GM18520 (cell line): ENCODE measurements at regions not wholly inside any gene's neighbourhood (a gene's known extent, or its start where the extent isn't known, plus 50 kb on each side); places are given as distances from the start of the nearest gene placed in this dataset.

Source experiments
- ATAC-seq: cut with Tn5 transposase; IDR thresholded peaks from one replicate; pipeline ENCODE4 v1.9.1; 2021; ENCODE audit not compliant: unreplicated experiment

DNA sequence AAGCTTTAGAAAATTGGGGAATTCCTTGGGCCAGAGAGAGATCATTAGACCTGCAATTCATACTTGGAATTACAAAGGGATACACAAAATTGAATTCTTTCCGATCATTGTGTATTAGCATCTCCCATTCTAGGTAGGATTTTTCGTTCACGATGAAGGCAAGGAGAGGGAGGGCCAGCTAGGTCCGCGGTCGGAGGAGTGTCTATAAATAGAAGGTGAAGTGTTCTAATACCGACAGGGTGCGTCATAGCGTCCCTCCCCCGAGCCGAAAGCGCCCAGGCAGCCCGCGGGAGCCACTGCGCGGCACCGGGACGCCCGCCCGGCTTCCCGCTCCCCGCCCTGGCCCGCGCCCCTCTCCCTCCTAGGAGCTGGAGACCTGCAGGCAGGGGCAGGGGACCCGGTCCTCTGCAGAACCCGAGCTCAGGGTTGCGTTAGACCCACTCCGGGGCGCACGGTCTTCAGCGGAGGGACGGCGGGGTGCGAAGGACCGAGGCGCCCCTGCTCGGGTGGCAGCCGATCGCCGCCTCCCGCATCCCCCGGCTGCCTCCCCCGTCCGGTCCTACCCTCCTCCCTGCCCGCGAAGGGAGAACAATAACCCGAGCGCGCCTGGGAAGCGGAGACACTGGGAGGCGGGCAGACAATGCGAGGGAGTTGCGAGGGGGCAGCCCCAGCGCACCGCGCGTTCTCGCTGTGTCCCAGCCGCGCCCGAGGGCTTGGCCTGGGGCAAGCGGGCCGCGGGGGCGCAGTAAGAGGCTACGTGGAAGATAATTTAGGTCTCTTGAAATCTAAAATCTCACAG lies 114.2 kb upstream of the SERTAD2 start:
- peak; percentile 82 for ATAC-seq

DNA sequence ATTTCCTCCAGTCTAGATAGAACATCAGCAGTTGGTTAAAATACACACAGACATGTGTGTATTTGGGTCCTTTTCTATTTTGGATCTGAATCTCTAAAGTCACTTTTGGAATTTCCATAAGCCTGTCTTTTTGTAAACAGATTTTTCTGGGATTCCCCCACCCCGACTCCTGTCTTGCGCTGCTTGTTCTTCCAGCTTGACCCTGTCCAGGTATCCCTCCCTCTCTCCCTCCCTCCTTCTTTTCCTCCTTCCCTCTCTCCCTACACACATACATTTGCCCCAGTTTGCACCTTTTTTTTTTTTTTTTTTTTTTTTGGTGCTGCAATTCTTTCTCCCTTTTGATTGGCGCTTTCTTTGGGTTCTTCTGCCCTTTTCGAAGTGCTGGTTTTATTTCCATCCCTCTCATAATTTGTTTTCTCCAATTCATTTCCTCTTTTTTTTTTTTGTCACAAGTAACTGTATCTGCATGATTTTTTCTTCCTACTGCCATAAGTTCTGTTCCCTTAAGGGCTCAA lies 114.8 kb upstream of the SERTAD2 start:
- no peak for ATAC-seq

DNA sequence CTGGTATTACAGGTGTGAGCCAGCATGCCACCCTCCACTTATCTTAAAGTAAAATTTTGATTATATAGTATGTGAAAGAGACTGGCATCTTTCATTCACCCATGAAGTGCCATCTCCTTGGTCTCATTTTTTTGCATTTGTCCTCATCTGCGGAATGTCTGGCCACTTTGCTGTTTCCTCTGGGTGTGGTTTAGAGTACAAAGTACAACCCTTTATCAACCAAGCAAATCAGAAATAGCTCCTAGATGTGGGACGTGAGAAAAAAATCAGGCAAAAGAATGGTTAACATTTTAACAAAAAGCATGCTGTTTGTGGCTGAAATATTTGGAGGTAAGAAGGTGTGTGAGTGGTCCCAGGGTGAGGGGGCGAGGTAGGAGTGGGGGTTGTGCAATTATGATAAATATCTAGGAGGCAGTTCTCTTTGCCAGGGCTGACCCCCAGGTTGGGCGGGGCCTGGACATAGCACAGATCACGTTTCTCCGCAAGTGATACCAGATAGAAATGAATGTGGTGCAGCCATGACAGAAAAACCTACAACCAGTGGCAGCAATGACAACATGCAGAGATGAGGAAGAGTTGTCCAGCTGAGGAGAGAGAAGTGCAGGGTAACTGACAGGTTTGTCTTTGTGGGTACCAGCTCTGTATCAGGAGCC lies 115.8 kb upstream of the SERTAD2 start:
- no peak for ATAC-seq

DNA sequence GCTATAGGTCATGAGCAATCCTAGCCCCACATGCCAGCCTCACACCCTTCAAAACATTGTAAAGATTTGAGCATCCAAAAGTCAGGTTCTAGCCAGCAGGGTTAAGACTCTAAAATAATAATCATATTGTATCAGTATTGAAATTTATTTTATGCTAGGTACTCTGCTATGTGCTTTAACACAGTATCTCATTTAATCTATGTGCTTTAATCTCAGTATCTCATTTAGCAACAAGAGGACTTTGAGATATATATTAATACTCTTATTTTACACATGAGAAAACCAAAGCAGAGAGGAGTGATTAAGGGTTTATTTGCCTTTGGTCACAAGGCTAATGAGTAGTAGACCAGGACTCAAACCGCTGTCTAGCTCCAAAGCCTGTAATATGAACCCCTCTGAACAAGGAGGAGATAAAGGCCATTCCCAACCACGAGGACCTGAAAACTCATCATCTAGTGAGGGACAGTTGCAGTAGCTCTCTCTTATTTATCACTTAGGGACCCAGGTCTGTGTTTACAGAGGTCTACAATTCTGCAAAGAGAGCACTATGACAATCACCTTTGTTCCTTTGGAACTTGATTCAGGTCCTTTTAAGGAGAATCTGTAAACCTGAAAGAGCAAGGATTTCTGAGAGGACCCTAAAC lies 116.5 kb upstream of the SERTAD2 start:
- no peak for ATAC-seq

DNA sequence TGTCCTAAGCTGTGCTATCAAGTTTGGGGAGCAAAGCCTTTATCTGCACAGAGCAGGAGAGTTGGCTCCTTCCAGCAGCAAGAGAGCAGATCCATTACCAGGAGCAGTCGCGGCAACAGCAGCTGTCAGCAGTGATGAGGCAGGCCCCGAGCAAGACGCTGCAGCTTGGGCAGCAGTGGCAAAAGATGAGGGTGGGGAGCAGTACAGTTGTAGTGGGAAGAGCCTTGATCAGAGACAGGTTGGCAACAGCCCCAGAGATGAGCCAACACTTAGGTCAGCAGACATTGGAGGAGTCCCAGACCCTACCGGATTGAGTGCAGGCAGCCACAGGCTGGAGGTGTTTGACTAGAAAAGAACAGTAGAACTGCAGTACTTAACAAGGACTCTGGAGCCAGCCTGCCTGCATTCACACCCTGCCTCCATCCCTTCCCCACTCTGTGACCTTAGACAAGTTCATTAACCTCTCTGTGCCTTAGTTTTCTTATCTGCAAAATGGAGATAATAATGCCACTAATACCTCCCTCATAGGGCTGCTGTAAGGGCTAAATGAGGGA lies 117.1 kb upstream of the SERTAD2 start:
- no peak for ATAC-seq

DNA sequence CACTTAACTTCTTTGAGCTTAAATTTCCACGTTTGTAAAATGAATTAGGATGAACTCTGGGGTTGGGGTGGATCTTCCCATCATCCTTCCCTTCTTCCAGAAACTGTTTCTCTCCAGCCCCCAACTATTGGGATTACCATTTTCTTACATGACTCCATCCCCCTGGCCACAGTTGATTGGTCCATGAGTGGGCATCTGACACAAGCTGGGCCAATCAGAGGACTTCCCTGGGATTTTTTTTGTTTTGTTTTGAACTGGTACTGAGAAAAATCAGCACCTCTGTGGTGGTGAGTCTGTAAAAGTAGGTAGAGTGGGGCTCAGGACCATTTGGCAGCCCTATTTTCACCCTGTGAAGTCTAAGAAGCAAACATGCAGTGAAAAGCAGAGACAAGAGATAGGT lies 118.0 kb upstream of the SERTAD2 start:
- ATAC-seq = no peak

DNA sequence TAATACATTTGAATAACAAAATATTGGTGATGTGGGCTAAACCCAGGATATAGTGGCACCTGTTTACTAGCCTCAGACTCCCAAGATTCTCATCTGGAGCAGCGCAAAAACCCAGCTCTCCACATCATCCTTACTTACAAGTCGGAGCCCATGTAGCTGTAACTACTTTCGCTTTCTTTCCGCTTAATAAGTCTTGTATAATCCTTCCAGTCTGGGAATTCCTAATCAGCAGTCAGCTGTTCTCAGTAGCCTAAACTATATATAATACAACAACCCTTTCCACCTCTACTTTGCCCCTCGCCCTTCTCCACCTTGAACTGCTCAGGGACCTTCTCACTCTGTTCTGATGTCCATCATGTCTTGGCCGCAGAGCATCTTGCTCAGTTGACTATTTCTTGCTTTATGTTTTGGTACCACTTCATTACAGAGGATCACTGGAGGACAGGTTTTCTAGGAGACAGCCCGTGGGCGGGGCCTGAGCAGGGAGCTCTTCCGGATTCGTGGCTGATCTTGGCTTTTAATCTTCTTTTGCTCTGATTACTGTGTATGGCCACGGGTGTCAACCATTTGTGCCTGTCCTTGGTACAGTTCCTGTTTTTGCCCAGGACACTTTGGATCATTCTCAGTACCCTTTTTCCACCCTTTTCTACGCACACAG lies 119.9 kb upstream of the SERTAD2 start:
- no peak for ATAC-seq

DNA sequence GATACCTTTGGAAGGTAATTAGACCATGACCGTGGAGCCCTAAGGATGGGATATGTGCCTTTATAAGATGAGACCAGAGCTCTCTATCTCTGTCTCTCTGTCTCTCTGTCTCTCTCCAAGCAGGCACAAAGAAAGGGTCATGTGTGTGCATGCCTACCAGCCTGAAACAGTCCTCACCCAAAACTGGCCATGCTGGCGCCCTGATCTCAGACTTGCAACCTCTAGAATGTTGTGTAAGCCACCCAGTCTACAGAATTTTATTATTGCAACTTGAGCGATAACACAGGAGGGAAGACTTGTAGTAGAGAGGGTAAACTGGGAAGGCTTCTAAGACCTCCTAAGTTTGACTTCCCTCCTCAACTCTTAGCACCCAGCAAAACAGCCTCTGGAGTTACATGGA lies 124.1 kb upstream of the SERTAD2 start:
- no peak for ATAC-seq

DNA sequence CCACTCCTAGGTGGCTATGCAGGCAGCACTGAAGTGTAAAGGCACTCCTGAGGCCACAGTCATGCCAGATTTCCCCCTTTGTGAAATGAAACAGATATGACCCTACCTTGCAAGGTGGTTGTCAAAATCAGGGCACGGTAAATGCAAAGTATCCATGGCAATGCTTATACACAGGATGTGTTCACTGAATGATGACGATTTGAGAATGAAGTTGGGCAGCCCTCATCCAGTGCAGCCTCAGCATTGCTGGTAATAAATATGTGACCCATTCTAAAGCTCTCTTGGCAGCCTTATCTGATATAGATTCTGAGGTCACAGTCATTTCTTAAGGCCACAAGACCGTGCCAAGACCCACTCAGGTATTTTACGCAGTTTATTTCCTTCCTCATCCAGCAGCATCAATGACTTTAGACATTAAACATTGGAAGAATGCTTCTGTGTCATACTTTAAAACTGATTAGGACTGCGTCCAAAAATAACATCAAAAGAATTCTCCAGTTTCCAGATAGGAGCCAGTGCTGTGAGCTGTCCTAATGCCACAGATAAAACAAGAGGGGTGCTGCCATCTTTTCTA lies 125.5 kb upstream of the SERTAD2 start:
- ATAC-seq = no peak

DNA sequence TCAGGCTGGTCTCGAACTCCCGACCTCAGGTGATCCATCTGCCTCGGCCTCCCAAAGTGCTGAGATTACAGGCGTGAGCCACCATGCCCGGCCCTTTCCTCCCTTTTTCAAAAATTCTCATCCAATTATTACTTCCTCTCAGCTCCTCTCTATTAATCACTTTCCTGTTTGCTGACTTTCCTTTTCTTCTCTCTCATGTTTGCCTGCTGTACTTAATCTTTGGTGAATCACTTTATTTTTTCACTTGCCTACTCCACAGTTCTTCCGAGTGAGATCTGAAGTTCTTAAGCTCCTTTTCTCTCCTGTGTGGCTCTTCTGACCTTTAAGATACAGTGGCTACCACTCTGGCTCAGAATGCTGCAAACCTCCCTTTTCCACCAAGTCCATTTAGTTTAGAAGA lies 126.3 kb upstream of the SERTAD2 start:
- ATAC-seq = no peak

DNA sequence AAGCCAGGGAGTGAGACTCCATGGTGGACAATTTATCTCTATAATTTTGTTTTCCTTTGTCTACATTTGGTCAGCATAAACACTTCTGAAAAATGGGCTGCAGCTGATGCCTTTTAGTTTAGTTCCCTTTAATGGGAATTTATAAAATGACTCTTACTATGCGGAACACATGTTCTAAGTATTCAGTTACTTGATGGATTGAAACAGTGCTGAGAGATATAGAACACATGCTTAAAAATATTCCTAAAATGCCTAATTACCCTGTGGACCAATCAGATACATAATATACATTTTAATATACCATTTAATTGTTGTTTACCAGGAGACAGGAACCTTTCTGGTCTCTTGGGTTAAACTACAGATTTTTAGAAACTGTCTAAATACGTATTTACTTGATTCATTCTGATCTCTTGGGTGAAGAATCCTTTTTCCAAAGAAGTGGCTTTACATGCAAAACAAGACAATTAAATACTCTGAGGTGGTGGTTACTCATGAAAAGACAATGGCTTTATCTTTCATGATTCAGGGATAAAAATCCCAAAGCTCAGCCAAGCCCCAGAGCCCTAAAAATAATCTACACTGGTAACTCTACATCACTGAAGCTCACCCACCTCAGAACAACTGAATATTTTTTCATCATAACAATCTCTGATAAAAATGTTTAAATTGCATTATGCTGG lies 128.1 kb upstream of the SERTAD2 start:
- no peak for ATAC-seq

DNA sequence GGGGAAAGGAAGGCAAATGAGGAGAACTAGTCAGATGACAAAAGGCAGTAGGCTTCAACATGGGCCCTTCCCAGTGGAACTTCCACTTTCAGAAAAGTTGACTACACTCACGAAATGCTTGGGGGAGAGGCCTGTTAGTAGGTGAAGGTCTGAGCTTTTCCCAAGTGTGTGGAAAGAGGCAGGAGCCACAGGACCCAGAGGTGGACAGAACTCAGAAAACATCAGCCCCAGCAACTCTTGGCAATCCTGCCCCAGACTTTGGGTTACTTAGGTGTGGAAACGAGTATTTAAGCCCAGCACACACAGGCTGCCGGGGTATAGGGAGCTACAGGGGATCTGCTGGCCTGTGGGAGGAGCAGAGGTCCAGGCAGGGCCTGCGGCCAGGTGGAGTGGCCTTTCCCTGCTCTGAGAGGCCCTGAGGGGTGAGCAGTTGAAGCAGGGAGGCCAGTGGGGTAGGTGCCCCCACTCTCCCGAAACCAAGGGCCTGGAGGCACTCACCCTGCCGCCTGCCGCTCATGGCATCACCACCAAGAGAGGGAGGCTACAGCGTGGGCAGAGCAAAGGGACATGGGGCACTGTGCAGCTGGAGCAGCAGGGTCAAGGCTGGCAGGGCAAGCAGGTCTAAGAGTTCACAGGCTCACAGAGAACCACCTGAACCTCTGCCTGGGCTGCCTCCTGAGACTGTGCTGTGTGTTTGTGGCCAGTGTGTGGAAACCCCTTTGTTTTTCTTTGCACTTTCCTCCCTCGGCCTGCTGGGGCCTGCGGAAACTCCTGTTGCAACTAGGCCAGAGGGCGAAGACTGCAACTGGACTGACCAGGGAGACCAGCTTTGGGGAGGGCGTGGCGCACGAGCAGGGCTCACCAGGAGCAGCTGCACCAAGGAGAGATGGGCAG lies 130.7 kb upstream of the SERTAD2 start:
- ATAC-seq = no peak

DNA sequence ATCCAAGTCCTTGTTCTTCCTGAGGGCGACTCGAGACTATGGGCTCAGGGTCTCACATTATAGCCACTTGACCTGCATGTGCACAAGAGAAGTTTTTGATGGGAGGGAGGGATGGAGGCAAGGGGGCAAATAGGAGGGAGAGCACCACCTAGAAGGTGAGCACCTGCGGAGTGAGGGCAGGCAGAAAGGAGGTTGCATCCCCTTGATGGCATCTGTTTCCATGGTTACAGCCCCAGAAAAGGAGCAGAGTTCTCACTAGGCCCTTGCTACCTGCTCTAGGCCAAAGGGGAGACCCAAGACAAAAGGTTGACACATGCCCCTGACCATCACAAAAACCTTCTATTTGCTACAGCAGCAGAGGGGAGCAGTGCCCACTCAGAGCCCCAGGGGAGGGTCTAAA lies 131.5 kb upstream of the SERTAD2 start:
- no peak for ATAC-seq

DNA sequence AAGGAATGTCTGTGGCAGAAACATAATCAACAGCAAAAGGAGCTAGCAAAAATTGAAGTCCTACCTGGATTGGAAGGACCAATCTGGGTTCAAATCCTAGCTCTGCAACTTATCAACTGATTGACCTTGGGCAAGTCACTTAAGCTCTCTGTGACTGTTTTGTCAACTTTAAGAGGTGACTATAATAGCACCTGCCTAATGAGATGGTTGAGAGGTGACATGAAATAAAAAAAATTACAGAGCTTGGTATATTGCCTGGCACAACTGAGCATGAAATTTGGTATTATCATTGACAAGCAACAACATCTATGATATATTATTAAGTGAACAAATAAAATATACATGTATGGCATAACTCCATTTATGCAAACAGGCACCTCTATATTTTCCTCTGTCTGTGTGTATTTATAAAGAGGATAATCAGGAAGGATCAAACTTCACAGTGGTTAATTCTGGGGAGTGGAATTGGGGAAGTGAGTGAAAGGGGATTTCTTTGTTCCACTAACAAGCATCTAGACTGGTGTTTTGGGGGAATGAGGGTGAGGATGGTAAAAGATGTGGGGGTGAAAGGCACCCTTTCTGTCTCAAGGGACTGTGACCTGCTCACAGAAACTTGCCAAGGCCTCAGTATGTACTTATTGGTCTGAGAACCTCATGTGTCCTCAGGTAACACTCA lies 132.8 kb upstream of the SERTAD2 start:
- no peak for ATAC-seq

DNA sequence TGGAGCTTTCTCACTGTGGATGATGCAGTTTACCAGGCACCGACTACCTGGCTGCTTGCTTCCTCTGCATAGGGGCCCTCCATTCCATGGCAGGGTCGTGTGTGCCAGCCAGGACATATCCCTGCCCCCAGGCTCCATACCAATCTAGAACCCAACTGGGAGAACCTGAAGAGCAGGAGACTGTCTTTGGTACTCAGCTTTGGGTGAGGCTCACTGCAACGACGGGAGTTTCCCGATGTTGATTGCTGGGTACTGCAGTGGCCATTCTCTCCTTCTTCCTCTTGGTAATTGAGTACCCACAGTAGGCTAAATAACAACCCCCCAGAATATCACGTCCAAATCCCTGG lies 133.3 kb upstream of the SERTAD2 start:
- ATAC-seq = no peak

DNA sequence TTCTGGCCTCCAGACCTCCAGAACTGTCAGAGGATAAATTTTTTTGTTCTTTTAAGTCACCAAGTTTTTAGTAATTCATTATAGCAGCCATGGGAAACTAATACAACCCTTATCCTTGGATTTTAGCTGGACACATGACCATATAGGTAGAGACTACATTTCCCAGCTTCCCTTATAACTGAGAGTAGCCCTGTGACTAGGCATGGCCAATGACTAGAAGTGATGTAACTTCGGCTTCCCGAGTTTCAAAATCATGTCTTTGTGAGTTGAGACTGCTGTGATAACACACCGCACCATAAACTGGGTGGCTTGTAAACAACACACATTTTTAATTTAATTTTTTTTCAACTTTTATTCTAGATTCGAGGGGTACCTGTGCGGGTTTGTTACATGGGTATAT lies 134.0 kb upstream of the SERTAD2 start:
- ATAC-seq = no peak

DNA sequence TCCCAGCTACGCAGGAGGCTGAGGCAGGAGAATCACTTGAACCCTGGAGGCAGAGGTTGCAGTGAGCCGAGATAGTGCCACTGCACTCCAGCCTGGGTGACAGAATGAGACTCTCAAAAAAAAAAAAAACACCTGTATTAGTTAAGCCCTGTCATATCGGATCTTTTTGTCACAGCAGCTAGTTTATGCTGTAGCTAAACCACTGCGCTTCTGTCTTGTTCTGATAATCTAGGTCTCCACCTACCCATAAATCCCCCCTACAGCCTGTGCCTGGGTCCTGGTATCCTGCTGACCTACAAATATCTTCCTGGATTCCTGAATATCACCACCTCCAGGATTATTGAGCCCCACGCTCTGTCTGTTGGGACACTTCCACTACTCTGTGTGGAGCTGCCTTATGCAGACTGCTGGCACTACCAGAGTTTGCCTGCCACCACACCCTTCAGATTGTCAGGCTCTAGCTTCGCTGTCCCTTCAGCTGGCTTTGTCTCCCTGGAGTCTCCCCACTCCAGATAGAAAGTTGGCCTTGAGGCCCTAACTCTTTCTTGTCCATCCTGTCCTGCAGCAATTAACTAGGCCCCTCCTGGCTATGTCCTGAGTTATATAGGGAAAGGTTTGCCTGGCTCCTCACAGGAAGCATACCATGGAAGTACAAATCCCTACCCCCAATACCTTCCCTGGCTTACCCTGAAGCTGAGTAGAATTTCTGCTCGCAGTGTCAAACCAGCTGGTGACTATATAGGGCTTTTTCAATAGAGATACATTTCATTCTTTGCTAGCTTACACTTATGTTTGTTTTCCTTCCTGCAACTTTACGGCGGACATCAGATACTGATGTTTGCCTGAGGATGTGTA lies 136.0 kb upstream of the SERTAD2 start:
- no peak for ATAC-seq

DNA sequence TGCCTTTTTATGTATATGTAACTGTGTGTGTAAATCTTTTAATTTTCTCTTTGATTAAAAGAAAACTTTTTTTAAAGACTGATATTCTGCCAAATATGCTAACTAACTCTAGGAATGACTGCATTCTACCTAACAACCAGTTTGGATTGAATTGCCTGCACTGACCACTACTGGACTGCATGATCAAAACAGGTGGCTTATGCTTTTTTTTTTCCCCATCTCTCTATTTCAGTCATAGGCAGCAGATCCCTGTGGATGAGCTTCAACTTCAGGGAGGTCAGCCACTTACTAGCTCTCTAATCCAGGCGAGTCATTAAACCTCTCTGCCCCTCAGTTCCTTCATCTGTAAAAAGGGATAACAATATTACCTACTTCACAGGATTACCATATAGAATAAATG lies 138.6 kb upstream of the SERTAD2 start:
- no peak for ATAC-seq
